ENCODE measurements at regions not wholly inside any gene's neighbourhood (a gene's known extent, or its start where the extent isn't known, plus 50 kb on each side); places are given as distances from the start of the nearest gene placed in this dataset.

DNA sequence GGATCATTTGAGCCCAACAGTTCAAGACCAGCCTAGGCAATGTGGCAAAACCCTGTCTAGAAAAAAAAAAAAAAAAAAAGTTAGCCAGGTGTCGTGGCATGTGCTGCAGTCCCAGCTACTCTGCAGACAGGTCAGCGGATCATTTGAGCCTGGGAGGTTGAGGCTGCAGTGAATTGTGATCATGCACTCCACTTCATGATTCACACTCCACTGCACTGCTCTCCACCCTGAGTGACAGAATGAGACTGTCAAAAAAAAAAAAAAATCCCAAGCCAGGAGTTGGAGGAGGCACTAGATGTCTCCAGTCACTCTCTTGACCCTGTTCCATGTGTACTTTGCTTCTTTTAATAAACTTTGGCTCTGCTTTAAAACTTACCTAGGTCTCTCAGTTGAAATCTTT lies 51.0 kb upstream of the OLFM3 start (continued):
- no peak for TF ChIP-seq SUZ12 (IDR thresholded peaks at IDR 0.05; ENCODE audit: low read length)
- TF ChIP-seq TAF1 (IDR thresholded peaks at IDR 0.05; ENCODE audit: low read depth, low read length): no peak
- no peak for TF ChIP-seq CEBPB (IDR thresholded peaks at IDR 0.05; ENCODE audit: low read depth, low read length)
- TF ChIP-seq TBP (IDR thresholded peaks at IDR 0.05; ENCODE audit: low read depth, low read length): no peak
- no peak for TF ChIP-seq HDAC2 (IDR thresholded peaks at IDR 0.05; ENCODE audit: borderline replicate concordance in 1 of 2, low read depth in 2 of 2, low read length in 2 of 2)
- no peak for TF ChIP-seq ZNF274 (IDR thresholded peaks at IDR 0.05; ENCODE audit: borderline replicate concordance, extremely low read depth, low read length)
- TF ChIP-seq TCF12 (IDR thresholded peaks at IDR 0.05; ENCODE audit: low read depth, low read length): no peak

All from H1 (cell line).